Endodermal cell (in vitro differentiated cells): ENCODE measurements at regions not wholly inside any gene's neighbourhood (a gene's known extent, or its start where the extent isn't known, plus 50 kb on each side); places are given as distances from the start of the nearest gene placed in this dataset.

Experiments
- DNase-seq: peaks from one replicate; pipeline ENCODE4 v3.0.0-alpha.2; 2017
- H3K27ac ChIP-seq: 2 replicates; pipeline ENCODE4 v1.5.1; 2013; ENCODE audit warnings: mild to moderate bottlenecking, low read depth, low read length, moderate library complexity
- H3K27me3 ChIP-seq: 2 replicates; pipeline ENCODE4 v1.6.1; 2013; ENCODE audit warnings: mild to moderate bottlenecking, low read length, moderate library complexity; ENCODE audit not compliant: insufficient read depth, control insufficient read depth, poor library complexity, severe bottlenecking
- H3K36me3 ChIP-seq: 2 replicates; pipeline ENCODE4 v1.7.0; 2013; ENCODE audit warnings: mild to moderate bottlenecking, low read length, moderate library complexity; ENCODE audit not compliant: control insufficient read depth, insufficient read depth
- H3K4me1 ChIP-seq: one replicate; pipeline ENCODE4 v1.7.0; 2013; ENCODE audit warnings: low read length; ENCODE audit not compliant: control insufficient read depth, insufficient read depth
- H3K4me3 ChIP-seq: 2 replicates; pipeline ENCODE4 v1.5.1; 2013; ENCODE audit warnings: mild to moderate bottlenecking, low read length, moderate library complexity
- H3K9ac ChIP-seq: 2 replicates; pipeline ENCODE4 v1.6.1; 2013; ENCODE audit warnings: mild to moderate bottlenecking, low read length, moderate library complexity; ENCODE audit not compliant: poor library complexity, severe bottlenecking; ENCODE audit errors: extremely low read depth
- H3K9me3 ChIP-seq: 2 replicates; pipeline ENCODE4 v1.6.1; 2013; ENCODE audit warnings: mild to moderate bottlenecking, low read length, moderate library complexity; ENCODE audit not compliant: control insufficient read depth
- H3K27ac Mint-ChIP-seq: 2 replicates; pipeline ENCODE4 v1.8.0; 2020; ENCODE audit warnings: mixed read lengths
- H3K27me3 Mint-ChIP-seq: 2 replicates; pipeline ENCODE4 v1.8.0; 2021; ENCODE audit warnings: mild to moderate bottlenecking, mixed read lengths; ENCODE audit not compliant: insufficient read depth
- H3K36me3 Mint-ChIP-seq: 2 replicates; pipeline ENCODE4 v1.8.0; 2020; ENCODE audit warnings: low read depth, mixed read lengths
- H3K4me1 Mint-ChIP-seq: 2 replicates; pipeline ENCODE4 v1.8.0; 2020; ENCODE audit warnings: mixed read lengths
- H3K4me3 Mint-ChIP-seq: 2 replicates; pipeline ENCODE4 v1.8.0; 2020; ENCODE audit warnings: mild to moderate bottlenecking, moderate library complexity, mixed read lengths
- H3K9me3 Mint-ChIP-seq: 2 replicates; pipeline ENCODE4 v1.8.0; 2020; ENCODE audit warnings: mild to moderate bottlenecking, mixed read lengths
- CTCF ChIP-seq: fragments of 200-600 bp; sonication (generic); conservative IDR thresholded peaks from 2 replicates; pipeline ENCODE4 v1.5.0; 2021; ENCODE audit warnings: antibody characterized with exemption, mild to moderate bottlenecking
- WGBS, 2 experiments: methylation state at CpG; one replicate each; pipeline versions ENCODE4 v1.1.5 to v1.1.7; 2013; ENCODE audit warnings: missing lambda C conversion rate in 2 of 2, mixed read lengths in 1 of 2; ENCODE audit not compliant: insufficient coverage in 1 of 2, insufficient read length in 1 of 2; 5-methylcytosine and 5-hydroxymethylcytosine counted together

GRCh38 chr11:119491753-119492510 lies 69.0 kb upstream of the THY1 start:
- Mint-ChIP-seq H3K4me1 (peaks cover 6% of the 10 kb centered on the region), H3K27me3 (peaks cover 14% of the 10 kb centered on the region), H3K9me3 (no peaks in the 10 kb centered on the region), H3K27ac (no peak overlapping the region), H3K36me3 (no peaks in the 10 kb centered on the region), H3K4me3 (no peak overlapping the region)
- H3K9ac ChIP-seq, result no peak overlapping the region
- no peaks in the 10 kb centered on the region for H3K36me3 ChIP-seq
- peak; percentile 79 for DNase-seq
- 83 to 91% methylated on average over 13 to 17 of the region's 17 CpGs for WGBS, 2 experiments
- peak; percentile 72 for TF ChIP-seq CTCF
- H3K27me3 ChIP-seq, result peaks cover 33% of the 10 kb centered on the region
- H3K9me3 ChIP-seq, result no peaks in the 10 kb centered on the region
- no peak overlapping the region for H3K27ac ChIP-seq
- no peak overlapping the region for H3K4me3 ChIP-seq
- H3K4me1 ChIP-seq, result peaks cover 3% of the 10 kb centered on the region

- Mint-ChIP-seq H3K4me1 (peaks cover 4% of the 10 kb centered on the region), H3K27ac (no peak overlapping the region), H3K9me3 (no peaks in the 10 kb centered on the region), H3K27me3 (peaks cover 17% of the 10 kb centered on the region), H3K4me3 (no peak overlapping the region), H3K36me3 (no peaks in the 10 kb centered on the region)
- Histone ChIP-seq H3K4me3 (no peak overlapping the region), H3K9me3 (no peaks in the 10 kb centered on the region), H3K27me3 (peaks cover 40% of the 10 kb centered on the region), H3K27ac (no peak overlapping the region), H3K4me1 (peaks cover 3% of the 10 kb centered on the region), H3K9ac (no peak overlapping the region), H3K36me3 (no peaks in the 10 kb centered on the region)
- WGBS, 2 experiments, result 91 to 93% methylated on average over 9 to 24 of the region's 24 CpGs
- TF ChIP-seq CTCF, result no peak
- DNase-seq, result no peak
Measured at GRCh38 chr11:119490253-119491006, 67.5 kb upstream of the THY1 start.

GRCh38 chr11:119489087-119489486 lies 66.1 kb upstream of the THY1 start:
- Histone ChIP-seq H3K9me3 (no peaks in the 10 kb centered on the region), H3K36me3 (no peaks in the 10 kb centered on the region), H3K27me3 (peaks cover 40% of the 10 kb centered on the region), H3K9ac (no peak overlapping the region), H3K4me1 (peaks cover 3% of the 10 kb centered on the region), H3K27ac (no peak overlapping the region), H3K4me3 (no peak overlapping the region)
- Mint-ChIP-seq H3K4me3 (no peak overlapping the region), H3K27ac (no peak overlapping the region), H3K9me3 (no peaks in the 10 kb centered on the region), H3K27me3 (peaks cover 19% of the 10 kb centered on the region), H3K4me1 (peaks cover 4% of the 10 kb centered on the region), H3K36me3 (no peaks in the 10 kb centered on the region)
- 88 to 94% methylated on average over 2 to 3 of the region's 3 CpGs for WGBS, 2 experiments
- peak; percentile 22 for DNase-seq
- no peak for TF ChIP-seq CTCF
